ENCODE measurements at regions not wholly inside any gene's neighbourhood (a gene's known extent, or its start where the extent isn't known, plus 50 kb on each side); places are given as distances from the start of the nearest gene placed in this dataset.
"Not testable (repeated sequence)": the region's sequence is repeated elsewhere in the genome, so short reads cannot be mapped to it uniquely, and the experiment has no call there.

DNA sequence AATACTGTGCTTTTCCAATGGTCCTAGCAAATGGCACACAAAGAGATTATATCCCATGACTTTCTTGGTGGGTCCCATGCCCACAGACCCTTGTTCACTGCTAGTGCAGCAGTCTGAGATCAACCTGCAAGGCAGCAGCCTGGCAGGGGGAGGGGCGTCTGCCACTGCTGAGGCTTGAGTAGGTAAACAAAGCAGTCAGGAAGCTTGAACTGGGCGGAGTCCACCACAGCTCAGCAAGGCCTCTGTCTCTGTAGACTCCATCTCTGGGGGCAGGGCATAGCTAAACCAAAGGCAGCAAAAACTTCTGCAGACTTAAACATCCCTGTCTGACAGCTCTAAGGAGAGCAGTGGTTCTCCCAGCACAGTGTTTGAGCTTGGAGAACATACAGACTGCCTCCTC is 82.9 kb downstream of the ZNF737 start:
- TF ChIP-seq PAX5 (IDR thresholded peaks at IDR 0.05; ENCODE audit: insufficient read depth, low read length, severe bottlenecking) (no peak), POLR2AphosphoS5 (IDR thresholded peaks at IDR 0.05; ENCODE audit: low read depth, low read length) (no peak), SPI1 (IDR thresholded peaks at IDR 0.05; ENCODE audit: low read depth, low read length) (no peak), TAF1 (IDR thresholded peaks at IDR 0.05; ENCODE audit: low read depth, low read length) (no peak), POU2F2 (IDR thresholded peaks at IDR 0.05; ENCODE audit: low read depth, low read length) (no peak), POLR2A (IDR thresholded peaks at IDR 0.05; ENCODE audit: low read depth, low read length) (no peak)
- no peak for FAIRE-seq
- no peak for DNase-seq (ENCODE audit: insufficient read length, low spot score)

DNA sequence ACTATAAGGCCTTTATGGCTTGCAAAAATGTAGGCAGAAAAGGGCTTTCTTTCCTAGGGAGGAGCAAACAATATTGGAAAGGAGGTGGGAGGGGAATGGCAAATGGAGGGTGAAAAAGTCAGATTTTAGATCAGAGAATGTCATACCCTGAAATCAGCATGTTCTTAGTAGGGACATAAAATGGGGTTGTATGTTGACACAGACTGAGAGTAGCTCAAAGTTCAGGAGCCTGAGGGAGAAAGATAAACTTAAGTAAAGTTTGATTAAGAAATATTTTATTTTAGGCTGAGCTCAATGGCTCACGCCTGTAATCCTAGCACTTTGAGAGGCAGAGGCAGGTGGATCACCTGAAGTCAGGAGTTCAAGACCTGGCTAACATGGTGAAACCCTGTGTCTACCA is 83.8 kb downstream of the ZNF737 start:
- no peak for TF ChIP-seq TAF1 (IDR thresholded peaks at IDR 0.05; ENCODE audit: low read depth, low read length)
- TF ChIP-seq POLR2A (IDR thresholded peaks at IDR 0.05; ENCODE audit: low read depth, low read length) = no peak
- no peak for TF ChIP-seq SPI1 (IDR thresholded peaks at IDR 0.05; ENCODE audit: low read depth, low read length)
- no peak for TF ChIP-seq POU2F2 (IDR thresholded peaks at IDR 0.05; ENCODE audit: low read depth, low read length)
- TF ChIP-seq POLR2AphosphoS5 (IDR thresholded peaks at IDR 0.05; ENCODE audit: low read depth, low read length) = no peak
- no peak for TF ChIP-seq PAX5 (IDR thresholded peaks at IDR 0.05; ENCODE audit: insufficient read depth, low read length, severe bottlenecking)
- no peak for FAIRE-seq
- no peak for DNase-seq (ENCODE audit: insufficient read length, low spot score)

DNA sequence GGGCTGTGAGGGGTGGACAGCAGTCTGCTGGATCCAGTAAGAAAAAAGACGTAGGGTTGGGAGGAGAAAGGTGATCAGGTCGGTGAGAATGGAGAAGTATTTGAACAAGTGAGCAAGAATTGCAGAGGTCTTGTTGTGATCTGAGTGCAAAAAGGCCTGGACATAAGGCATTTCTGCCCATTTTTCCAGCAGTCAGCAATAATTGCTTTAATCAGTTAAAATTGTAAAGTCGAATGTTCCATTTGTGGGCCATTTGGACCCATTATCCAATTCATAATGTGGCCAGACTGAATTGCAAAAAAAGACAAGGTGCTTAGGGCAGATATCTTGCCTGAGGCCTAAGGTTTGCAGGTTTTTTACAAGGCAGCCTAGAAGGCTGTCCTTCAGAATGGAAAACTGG is 86.1 kb downstream of the ZNF737 start:
- no peak for TF ChIP-seq POLR2AphosphoS5 (IDR thresholded peaks at IDR 0.05; ENCODE audit: low read depth, low read length)
- TF ChIP-seq SPI1 (IDR thresholded peaks at IDR 0.05; ENCODE audit: low read depth, low read length) = no peak
- FAIRE-seq (no peak), DNase-seq (ENCODE audit: insufficient read length, low spot score) (no peak)

DNA sequence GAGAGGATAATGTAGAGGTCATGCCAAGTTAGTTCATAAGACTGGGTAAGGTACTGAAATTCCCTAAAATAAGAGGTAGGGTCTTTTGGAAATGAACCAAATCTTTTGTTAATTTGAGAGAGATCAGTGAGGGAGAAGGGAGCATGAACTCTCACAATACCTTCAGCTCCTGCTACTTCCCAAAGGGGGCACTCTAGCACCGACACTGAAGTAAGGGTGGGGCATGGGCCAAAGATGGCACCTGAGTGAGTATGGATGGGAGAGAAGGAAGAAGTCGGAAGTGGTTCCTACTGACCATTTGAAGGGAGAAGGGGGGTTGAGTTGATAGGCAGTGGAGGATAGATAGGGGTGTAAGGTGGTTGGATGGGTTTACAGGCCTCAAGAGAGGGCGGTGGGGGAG is 86.6 kb downstream of the ZNF737 start:
- TF ChIP-seq TAF1 (IDR thresholded peaks at IDR 0.05; ENCODE audit: low read depth, low read length) (no peak), POLR2A (IDR thresholded peaks at IDR 0.05; ENCODE audit: low read depth, low read length) (no peak), SPI1 (IDR thresholded peaks at IDR 0.05; ENCODE audit: low read depth, low read length) (no peak), POLR2AphosphoS5 (IDR thresholded peaks at IDR 0.05; ENCODE audit: low read depth, low read length) (no peak), POU2F2 (IDR thresholded peaks at IDR 0.05; ENCODE audit: low read depth, low read length) (no peak), PAX5 (IDR thresholded peaks at IDR 0.05; ENCODE audit: insufficient read depth, low read length, severe bottlenecking) (no peak)
- DNase-seq (ENCODE audit: insufficient read length, low spot score) (no peak), FAIRE-seq (no peak)

DNA sequence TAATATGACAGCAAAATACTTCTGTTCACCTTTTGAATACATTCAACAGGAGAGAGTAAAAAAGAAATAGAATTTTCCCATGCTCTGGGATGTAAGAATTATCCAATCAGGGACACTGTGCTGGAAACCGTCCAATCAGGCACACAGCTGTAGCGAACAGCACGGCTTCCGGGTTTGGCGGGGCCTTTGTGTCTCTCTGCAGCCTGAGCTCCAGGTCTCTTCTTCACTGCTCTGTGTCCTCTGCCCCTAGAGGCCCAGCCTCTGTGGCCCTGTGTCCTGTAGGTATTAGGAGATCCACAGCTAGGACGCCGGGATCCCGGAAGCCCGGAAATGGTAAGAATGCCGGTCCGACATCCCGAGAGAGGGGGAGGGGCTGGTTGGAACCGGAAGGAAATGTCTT is 92.7 kb downstream of the ZNF737 start:
- no peak for TF ChIP-seq TAF1 (IDR thresholded peaks at IDR 0.05; ENCODE audit: low read depth, low read length)
- no peak for TF ChIP-seq POLR2AphosphoS5 (IDR thresholded peaks at IDR 0.05; ENCODE audit: low read depth, low read length)
- no peak for TF ChIP-seq POLR2A (IDR thresholded peaks at IDR 0.05; ENCODE audit: low read depth, low read length)
- no peak for TF ChIP-seq PAX5 (IDR thresholded peaks at IDR 0.05; ENCODE audit: insufficient read depth, low read length, severe bottlenecking)
- no peak for TF ChIP-seq SPI1 (IDR thresholded peaks at IDR 0.05; ENCODE audit: low read depth, low read length)
- no peak for TF ChIP-seq POU2F2 (IDR thresholded peaks at IDR 0.05; ENCODE audit: low read depth, low read length)
- DNase-seq (ENCODE audit: insufficient read length, low spot score) (no peak), FAIRE-seq (no peak)

DNA sequence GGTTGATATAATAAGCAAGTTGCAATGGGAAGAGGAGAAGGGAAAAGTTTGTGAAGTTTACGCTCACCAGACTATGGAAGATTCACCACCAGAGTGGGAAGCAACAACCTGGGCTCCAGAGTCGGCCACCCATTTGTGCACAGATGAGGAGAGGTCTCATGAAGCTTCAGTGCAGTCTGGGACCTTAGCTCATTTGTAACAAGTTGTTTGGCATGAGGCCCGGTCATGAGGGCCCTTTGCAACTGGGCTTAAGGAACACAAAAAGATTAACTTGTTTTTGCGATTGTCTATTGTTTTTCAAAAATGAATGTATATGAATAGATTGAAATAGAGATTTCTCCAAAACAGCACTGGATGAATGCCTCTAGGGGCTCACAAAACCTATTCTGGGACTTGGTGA is 94.2 kb downstream of the ZNF737 start:
- no peak for TF ChIP-seq TAF1 (IDR thresholded peaks at IDR 0.05; ENCODE audit: low read depth, low read length)
- no peak for TF ChIP-seq POLR2AphosphoS5 (IDR thresholded peaks at IDR 0.05; ENCODE audit: low read depth, low read length)
- no peak for TF ChIP-seq POLR2A (IDR thresholded peaks at IDR 0.05; ENCODE audit: low read depth, low read length)
- TF ChIP-seq POU2F2 (IDR thresholded peaks at IDR 0.05; ENCODE audit: low read depth, low read length) = no peak
- TF ChIP-seq SPI1 (IDR thresholded peaks at IDR 0.05; ENCODE audit: low read depth, low read length) = no peak
- no peak for TF ChIP-seq PAX5 (IDR thresholded peaks at IDR 0.05; ENCODE audit: insufficient read depth, low read length, severe bottlenecking)
- no peak for FAIRE-seq
- no peak for DNase-seq (ENCODE audit: insufficient read length, low spot score)

DNA sequence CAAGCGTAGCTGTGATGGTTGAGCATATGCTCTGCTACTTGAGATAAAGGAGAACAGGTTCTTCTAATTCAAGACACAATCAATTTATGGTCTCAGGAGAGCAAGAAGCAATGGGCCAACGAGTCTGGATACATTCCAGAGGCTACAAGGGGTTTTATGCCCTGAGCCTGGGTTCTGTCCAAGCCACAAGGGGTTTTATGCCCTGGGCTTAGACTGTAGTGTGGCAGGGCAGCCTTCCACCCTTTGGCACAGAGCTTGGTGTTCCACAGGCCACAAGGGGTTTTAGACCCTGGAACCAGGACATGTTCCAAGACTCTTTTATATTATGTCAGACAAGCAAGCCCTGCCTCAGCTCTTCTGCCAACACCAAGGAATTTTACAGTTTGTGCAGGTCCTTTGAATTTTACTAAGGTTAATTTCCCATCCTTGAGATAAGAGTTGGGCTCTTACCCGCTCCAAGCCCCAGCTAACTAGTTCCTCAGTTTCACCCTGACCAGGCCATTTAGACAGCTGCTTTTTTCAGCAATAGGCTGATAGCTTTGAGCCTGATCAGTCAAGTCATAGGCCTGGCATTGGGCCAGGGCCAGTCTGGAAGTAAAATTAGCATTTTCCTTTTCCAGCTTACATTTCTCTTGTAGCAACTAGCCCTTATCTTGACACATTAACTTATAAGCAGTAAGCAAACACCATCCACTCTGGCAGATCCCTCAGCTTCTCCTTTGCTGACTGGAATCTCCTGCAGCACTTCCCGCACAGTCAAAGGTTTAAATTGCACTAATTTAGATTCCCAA is 95.0 kb downstream of the ZNF737 start:
- TF ChIP-seq SPI1 (IDR thresholded peaks at IDR 0.05; ENCODE audit: low read depth, low read length) = no peak
- TF ChIP-seq POU2F2 (IDR thresholded peaks at IDR 0.05; ENCODE audit: low read depth, low read length) = no peak
- TF ChIP-seq POLR2A (IDR thresholded peaks at IDR 0.05; ENCODE audit: low read depth, low read length) = no peak
- no peak for TF ChIP-seq POLR2AphosphoS5 (IDR thresholded peaks at IDR 0.05; ENCODE audit: low read depth, low read length)
- TF ChIP-seq PAX5 (IDR thresholded peaks at IDR 0.05; ENCODE audit: insufficient read depth, low read length, severe bottlenecking) = no peak
- no peak for TF ChIP-seq TAF1 (IDR thresholded peaks at IDR 0.05; ENCODE audit: low read depth, low read length)
- FAIRE-seq (no peak), DNase-seq (ENCODE audit: insufficient read length, low spot score) (no peak)

DNA sequence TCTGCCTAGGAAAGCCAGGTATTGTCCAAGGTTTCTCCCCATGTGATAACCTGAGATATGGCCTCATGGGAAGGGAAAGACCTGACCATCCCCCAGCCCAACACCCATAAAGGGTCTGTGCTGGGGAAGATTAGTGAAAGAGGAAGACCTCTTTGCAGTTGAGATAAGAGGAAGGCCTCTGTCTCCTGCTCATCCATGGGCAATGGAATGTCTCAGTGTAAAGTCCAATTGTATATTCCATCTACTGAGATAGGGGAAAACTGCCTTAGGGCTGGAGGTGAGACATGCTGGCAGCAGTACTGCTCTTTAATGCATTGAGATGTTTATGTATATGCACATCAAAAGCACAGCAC is 99.0 kb downstream of the ZNF737 start:
- DNase-seq (ENCODE audit: insufficient read length, low spot score); FAIRE-seq: not testable (repeated sequence)

DNA sequence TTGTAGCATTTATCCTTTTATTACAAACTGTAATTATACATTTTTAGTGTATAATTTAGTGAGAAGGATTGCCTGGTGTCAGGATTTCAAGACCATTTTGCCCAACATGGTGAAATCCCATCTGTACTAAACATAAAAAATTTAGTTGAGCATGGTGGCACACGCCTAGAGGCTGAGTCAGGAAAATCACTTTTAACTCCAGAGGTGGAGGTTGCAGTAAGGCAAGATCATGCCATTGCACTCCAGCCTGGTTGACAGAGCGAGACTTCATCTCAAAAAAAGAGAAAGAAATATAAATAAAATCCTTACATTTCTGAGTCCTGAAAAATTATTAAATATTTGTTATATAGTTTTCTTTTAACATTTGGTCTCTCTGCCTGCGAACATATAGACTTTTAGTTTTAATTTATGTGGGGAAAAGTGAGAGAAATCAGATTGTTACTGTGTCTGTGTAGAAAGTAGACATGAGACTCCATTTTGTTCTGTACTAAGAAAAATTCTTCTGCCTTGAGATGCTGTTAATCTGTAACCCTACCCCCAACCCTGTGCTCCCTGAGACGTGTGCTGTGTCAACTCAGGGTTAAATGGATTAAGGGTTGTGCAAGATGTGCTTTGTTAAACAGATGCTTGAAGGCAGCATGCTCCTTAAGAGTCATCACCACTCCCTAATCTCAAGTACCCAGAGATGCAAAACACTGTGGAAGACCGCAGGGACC is 99.5 kb downstream of the ZNF737 start:
- FAIRE-seq; DNase-seq (ENCODE audit: insufficient read length, low spot score): not testable (repeated sequence)

DNA sequence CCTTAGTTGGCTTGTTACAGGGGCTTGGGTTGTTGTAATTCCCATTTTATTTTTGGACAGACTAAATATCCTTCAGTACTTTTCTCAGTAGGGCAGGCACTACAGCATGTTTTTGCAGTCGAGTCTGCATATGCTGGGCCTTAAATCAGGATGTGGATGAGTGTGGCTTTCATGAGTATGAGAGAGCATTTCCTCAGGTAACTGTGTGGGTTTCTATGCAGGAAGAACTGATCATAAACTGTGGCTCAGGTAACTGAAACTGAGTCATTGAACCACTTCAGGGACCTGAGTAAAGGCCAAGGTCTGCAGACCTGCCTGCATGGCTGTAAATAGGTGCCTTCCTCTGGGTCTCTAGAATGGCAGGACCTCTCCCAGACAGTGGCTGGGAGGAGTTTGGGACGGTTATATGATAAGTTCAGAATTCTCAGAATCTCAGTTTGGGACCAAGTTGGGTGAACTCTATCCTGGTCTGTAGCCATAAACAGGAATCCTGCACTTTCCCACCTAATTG is 112.1 kb downstream of the ZNF737 start:
- FAIRE-seq (no peak), DNase-seq (ENCODE audit: insufficient read length, low spot score) (no peak)
- TF ChIP-seq POLR2A (IDR thresholded peaks at IDR 0.05; ENCODE audit: low read depth, low read length) (no peak), TAF1 (IDR thresholded peaks at IDR 0.05; ENCODE audit: low read depth, low read length) (no peak), PAX5 (IDR thresholded peaks at IDR 0.05; ENCODE audit: insufficient read depth, low read length, severe bottlenecking) (no peak), POLR2AphosphoS5 (IDR thresholded peaks at IDR 0.05; ENCODE audit: low read depth, low read length) (no peak), SPI1 (IDR thresholded peaks at IDR 0.05; ENCODE audit: low read depth, low read length) (no peak), POU2F2 (IDR thresholded peaks at IDR 0.05; ENCODE audit: low read depth, low read length) (no peak)

Measured in GM12891 (cell line).